GM23338 (cell line): ENCODE measurements at regions not wholly inside any gene's neighbourhood (a gene's known extent, or its start where the extent isn't known, plus 50 kb on each side); places are given as distances from the start of the nearest gene placed in this dataset.

Experiments used
- ETS1 ChIP-seq: IDR thresholded peaks from 2 replicates; pipeline ENCODE4 v1.6.1; 2016; ENCODE audit warnings: antibody characterized with exemption
- POLR2AphosphoS5 ChIP-seq: IDR thresholded peaks from 2 replicates; pipeline ENCODE4 v1.6.1; 2016; ENCODE audit warnings: antibody characterized with exemption, low read depth
- TF ChIP-seq, protein P1 (sequence below), 2 experiments: fragments of 200-600 bp in 1 of 2; sonication (generic) in 1 of 2; conservative IDR thresholded peaks; 2 replicates each; pipeline versions ENCODE4 v1.5.1 to v1.6.1; 2016 to 2017; ENCODE audit warnings: antibody characterized with exemption in 2 of 2, low read depth in 2 of 2, mild to moderate bottlenecking in 2 of 2, moderate library complexity in 1 of 2

- TF ChIP-seq, protein P1, sequence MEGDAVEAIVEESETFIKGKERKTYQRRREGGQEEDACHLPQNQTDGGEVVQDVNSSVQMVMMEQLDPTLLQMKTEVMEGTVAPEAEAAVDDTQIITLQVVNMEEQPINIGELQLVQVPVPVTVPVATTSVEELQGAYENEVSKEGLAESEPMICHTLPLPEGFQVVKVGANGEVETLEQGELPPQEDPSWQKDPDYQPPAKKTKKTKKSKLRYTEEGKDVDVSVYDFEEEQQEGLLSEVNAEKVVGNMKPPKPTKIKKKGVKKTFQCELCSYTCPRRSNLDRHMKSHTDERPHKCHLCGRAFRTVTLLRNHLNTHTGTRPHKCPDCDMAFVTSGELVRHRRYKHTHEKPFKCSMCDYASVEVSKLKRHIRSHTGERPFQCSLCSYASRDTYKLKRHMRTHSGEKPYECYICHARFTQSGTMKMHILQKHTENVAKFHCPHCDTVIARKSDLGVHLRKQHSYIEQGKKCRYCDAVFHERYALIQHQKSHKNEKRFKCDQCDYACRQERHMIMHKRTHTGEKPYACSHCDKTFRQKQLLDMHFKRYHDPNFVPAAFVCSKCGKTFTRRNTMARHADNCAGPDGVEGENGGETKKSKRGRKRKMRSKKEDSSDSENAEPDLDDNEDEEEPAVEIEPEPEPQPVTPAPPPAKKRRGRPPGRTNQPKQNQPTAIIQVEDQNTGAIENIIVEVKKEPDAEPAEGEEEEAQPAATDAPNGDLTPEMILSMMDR (conservative IDR thresholded peaks at IDR 0.05; ENCODE audit: low read depth in 2 of 2), result no peak
- no peak for TF ChIP-seq ETS1
- no peak for TF ChIP-seq POLR2AphosphoS5
Observed at GRCh38 chr19:8893419-8893818, 61.2 kb downstream of the MBD3L1 start.
